ENCODE measurements at regions not wholly inside any gene's neighbourhood (a gene's known extent, or its start where the extent isn't known, plus 50 kb on each side); places are given as distances from the start of the nearest gene placed in this dataset.
A peak's percentile ranks its signal among the peaks of the same experiment; 100 is the strongest.

DNA sequence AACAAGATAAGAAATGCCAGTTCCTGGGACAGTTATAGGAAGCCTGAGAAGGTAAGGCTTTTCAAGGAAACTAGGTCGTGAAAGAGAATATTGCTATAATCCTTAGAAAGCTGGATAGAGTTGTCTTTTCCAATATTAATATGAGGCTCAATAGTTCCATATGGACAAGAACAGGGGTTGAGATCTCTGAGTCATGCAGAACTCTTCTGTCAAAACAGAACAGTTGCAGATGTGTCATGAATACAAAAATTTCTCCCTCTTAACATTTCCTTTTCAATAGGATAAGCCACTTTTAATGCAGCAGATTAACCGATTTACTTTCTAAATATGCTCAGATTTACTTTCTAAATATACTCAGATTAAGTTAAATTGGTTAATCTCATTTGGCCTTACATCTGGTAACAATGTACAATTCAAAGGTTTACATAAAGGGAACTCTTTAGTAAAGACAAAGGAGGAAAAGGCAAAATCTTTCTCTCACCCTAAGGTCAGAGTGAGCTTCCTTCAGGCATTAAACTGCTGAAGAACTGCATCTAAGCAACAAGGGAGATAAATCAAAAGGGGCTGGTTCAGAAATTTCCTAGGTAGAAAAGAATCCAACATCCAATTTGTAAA lies 104.7 kb upstream of the PCDH15 start:
- TF ChIP-seq, protein P1, sequence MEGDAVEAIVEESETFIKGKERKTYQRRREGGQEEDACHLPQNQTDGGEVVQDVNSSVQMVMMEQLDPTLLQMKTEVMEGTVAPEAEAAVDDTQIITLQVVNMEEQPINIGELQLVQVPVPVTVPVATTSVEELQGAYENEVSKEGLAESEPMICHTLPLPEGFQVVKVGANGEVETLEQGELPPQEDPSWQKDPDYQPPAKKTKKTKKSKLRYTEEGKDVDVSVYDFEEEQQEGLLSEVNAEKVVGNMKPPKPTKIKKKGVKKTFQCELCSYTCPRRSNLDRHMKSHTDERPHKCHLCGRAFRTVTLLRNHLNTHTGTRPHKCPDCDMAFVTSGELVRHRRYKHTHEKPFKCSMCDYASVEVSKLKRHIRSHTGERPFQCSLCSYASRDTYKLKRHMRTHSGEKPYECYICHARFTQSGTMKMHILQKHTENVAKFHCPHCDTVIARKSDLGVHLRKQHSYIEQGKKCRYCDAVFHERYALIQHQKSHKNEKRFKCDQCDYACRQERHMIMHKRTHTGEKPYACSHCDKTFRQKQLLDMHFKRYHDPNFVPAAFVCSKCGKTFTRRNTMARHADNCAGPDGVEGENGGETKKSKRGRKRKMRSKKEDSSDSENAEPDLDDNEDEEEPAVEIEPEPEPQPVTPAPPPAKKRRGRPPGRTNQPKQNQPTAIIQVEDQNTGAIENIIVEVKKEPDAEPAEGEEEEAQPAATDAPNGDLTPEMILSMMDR (conservative IDR thresholded peaks at IDR 0.05) = no peak
- no peak overlapping the region for H3K27ac ChIP-seq

DNA sequence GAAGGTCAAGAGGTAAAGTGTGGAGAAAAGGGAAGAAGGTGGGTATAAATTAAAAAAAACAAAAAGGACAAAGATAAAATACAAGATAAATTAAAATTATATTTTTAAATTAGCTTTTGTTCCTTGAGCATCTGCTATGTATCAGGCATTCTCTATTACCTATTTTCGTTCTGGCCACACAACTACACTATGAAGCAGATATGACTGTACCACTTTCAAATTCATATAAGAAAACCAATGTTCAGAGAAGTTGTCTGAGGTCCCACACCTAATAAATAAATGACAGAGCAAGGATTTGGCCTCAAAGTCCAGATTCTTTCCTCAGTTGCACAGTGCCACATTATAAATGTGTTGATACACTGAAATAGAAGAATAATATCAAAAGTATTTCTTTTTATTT lies 103.8 kb upstream of the PCDH15 start:
- H3K27ac ChIP-seq = no peak overlapping the region
- TF ChIP-seq, protein P1 (conservative IDR thresholded peaks at IDR 0.05) = no peak

DNA sequence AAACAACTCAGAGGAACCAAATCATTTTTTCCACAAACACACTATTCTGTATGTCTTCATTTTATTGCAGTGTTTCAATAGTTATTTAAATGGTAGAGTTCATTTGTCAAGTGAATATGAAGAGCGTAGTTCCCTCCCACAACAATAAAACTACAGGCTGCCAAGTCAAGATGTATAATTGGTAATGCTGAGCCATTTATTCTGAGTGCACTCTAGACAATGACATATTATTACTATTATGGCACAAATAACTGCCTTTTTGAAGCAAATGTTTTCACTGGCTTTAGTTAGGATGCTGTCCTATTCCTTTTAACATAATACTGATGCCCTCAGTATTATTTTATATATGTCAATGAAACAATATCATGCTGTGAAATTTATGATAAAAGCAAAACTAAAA lies 102.7 kb upstream of the PCDH15 start:
- TF ChIP-seq, protein P1 (conservative IDR thresholded peaks at IDR 0.05) = no peak

DNA sequence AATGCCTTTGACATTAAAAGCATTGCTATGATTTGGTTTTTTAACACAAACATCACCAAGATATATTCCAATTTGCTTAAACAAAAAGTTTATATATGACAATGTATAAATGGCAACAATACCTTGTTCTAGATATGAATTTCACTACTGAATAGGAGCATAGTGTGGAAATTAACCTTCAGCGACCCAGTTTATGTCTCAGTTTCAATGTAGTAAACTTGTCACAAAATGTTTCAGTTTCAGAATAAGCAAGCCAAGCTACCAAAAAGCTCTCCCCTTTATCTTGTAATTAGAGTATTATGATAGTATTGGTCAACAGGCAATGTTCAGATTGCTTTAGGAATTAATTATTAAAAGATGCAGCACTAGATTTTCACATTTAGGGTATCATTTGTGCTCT lies 99.6 kb upstream of the PCDH15 start:
- TF ChIP-seq, protein P1 (conservative IDR thresholded peaks at IDR 0.05) = no peak
- H3K27ac ChIP-seq = no peak overlapping the region

More for the DNA sequence above, 102.7 kb upstream of the PCDH15 start:
- no peak overlapping the region for H3K27ac ChIP-seq

DNA sequence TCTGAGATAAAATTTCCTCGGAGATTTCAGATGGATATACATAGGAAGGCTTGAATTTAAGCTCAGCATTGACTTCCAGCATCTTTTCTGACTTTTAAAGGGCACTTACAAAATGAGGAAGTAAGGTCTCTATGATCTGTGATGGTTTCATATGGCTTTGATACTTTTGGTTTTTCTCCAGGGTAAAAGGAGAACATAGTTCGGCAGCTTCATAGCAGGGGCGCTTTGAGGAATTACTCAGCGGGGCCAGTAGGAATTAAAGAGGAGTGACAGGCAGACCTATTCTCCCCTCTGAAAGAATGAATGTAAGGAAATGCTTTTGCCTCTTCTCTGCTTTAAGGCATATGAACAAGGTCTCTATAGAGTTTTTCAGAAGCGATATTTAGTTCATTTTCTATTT lies 80.0 kb upstream of the PCDH15 start:
- TF ChIP-seq, protein P1 (conservative IDR thresholded peaks at IDR 0.05) = no peak
- H3K27ac ChIP-seq = no peak overlapping the region

DNA sequence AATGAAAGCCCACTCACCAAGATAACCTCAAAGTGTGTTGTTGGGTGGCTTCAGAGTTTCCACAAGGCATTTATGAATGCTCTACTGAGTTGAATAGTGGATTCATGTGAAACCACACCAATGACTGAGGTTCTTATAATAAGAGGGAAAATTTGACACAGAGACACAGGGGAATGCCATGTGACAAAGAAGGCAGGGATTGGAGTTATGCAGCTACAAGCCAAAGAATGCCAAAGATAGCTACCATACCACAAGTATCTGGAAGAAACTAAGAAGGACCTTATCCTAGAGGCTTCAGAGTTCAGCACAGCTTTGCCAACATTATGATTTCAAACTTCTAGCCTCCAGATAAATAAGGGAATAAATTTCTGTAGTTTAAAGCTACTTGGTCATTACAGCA lies 68.0 kb upstream of the PCDH15 start:
- H3K27ac ChIP-seq = no peak overlapping the region
- TF ChIP-seq, protein P1 (conservative IDR thresholded peaks at IDR 0.05) = no peak

DNA sequence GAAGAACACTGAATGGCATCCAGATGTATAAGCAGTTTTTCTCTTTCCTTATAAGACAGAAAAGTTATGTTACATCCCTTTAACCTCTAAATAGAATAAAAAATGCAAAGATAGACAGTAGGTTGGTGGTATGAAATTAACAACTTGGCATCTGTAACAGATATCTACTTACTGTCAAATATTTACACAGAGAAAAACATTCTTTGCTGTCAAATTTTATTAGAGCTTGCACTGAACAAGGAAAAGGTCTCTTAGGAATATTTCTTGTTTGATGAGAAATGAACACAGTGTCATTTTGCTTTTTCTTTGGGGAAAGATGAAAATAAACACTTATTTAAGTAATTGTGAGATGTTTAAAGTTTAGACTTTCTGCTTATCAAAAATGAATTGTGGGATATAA lies 65.6 kb upstream of the PCDH15 start:
- peak overlapping the region; percentile 67 for H3K27ac ChIP-seq
- TF ChIP-seq, protein P1 (conservative IDR thresholded peaks at IDR 0.05) = no peak

Data from VCaP (cell line).